ENCODE measurements at regions not wholly inside any gene's neighbourhood (a gene's known extent, or its start where the extent isn't known, plus 50 kb on each side); places are given as distances from the start of the nearest gene placed in this dataset.

- Histone ChIP-seq H3K27ac (ENCODE audit: low read depth, low read length) (no peak overlapping the region), H3K4me2 (ENCODE audit: low read length) (no peak overlapping the region), H3F3A (ENCODE audit: control insufficient read depth, insufficient read depth) (no peaks in the 10 kb centered on the region), H4K20me1 (ENCODE audit: control insufficient read depth, insufficient read depth, low read depth, low read length) (no peaks in the 10 kb centered on the region), H3K27me3 (ENCODE audit: control insufficient read depth, low read length) (no peaks in the 10 kb centered on the region), H3K4me1 (ENCODE audit: control insufficient read depth, low read length) (no peaks in the 10 kb centered on the region), H3K4me3 (ENCODE audit: low read length) (no peak overlapping the region), H3K9me3 (ENCODE audit: control insufficient read depth, insufficient read depth, low read length) (no peaks in the 10 kb centered on the region), H3K36me3 (ENCODE audit: control insufficient read depth, low read length) (no peaks in the 10 kb centered on the region), H3K79me2 (ENCODE audit: control insufficient read depth, low read length) (no peaks in the 10 kb centered on the region), H3K9me2 (replicated peaks; ENCODE audit: control insufficient read depth, low read length) (no peaks in the 10 kb centered on the region)
- no peak for TF ChIP-seq CTCF (IDR thresholded peaks at IDR 0.05; ENCODE audit: low read depth, low read length, poor library complexity, severe bottlenecking)
- TF ChIP-seq EZH2phosphoT487 (IDR thresholded peaks at IDR 0.05; ENCODE audit: borderline replicate concordance, low read length) = no peak
These were observed 263.5 kb downstream of the SPATA31D1 start for GRCh38 chr9:82252116-82252515.

- no peaks in the 10 kb centered on the region for H3K9me3 ChIP-seq (ENCODE audit: control insufficient read depth, insufficient read depth, low read length)
- no peak overlapping the region for H3K4me3 ChIP-seq (ENCODE audit: low read length)
- TF ChIP-seq CTCF (IDR thresholded peaks at IDR 0.05; ENCODE audit: low read depth, low read length, poor library complexity, severe bottlenecking) = no peak
- TF ChIP-seq EZH2phosphoT487 (IDR thresholded peaks at IDR 0.05; ENCODE audit: borderline replicate concordance, low read length) = no peak
- no peaks in the 10 kb centered on the region for H3K36me3 ChIP-seq (ENCODE audit: control insufficient read depth, low read length)
- H3K9me2 ChIP-seq (replicated peaks; ENCODE audit: control insufficient read depth, low read length) = no peaks in the 10 kb centered on the region
- H4K20me1 ChIP-seq (ENCODE audit: control insufficient read depth, insufficient read depth, low read depth, low read length) = no peaks in the 10 kb centered on the region
- no peaks in the 10 kb centered on the region for H3F3A ChIP-seq (ENCODE audit: control insufficient read depth, insufficient read depth)
- H3K27ac ChIP-seq (ENCODE audit: low read depth, low read length) = no peak overlapping the region
- H3K27me3 ChIP-seq (ENCODE audit: control insufficient read depth, low read length) = no peaks in the 10 kb centered on the region
- H3K4me1 ChIP-seq (ENCODE audit: control insufficient read depth, low read length) = no peaks in the 10 kb centered on the region
- no peaks in the 10 kb centered on the region for H3K79me2 ChIP-seq (ENCODE audit: control insufficient read depth, low read length)
- no peak overlapping the region for H3K4me2 ChIP-seq (ENCODE audit: low read length)
These were observed 266.2 kb downstream of the SPATA31D1 start for GRCh38 chr9:82254646-82255367.

- H3K27ac ChIP-seq (ENCODE audit: low read depth, low read length) = no peak overlapping the region
- H4K20me1 ChIP-seq (ENCODE audit: control insufficient read depth, insufficient read depth, low read depth, low read length) = no peaks in the 10 kb centered on the region
- no peaks in the 10 kb centered on the region for H3K4me1 ChIP-seq (ENCODE audit: control insufficient read depth, low read length)
- H3K9me3 ChIP-seq (ENCODE audit: control insufficient read depth, insufficient read depth, low read length) = no peaks in the 10 kb centered on the region
- H3K4me3 ChIP-seq (ENCODE audit: low read length) = no peak overlapping the region
- no peaks in the 10 kb centered on the region for H3K36me3 ChIP-seq (ENCODE audit: control insufficient read depth, low read length)
- TF ChIP-seq EZH2phosphoT487 (IDR thresholded peaks at IDR 0.05; ENCODE audit: borderline replicate concordance, low read length) = no peak
- TF ChIP-seq CTCF (IDR thresholded peaks at IDR 0.05; ENCODE audit: low read depth, low read length, poor library complexity, severe bottlenecking) = no peak
- H3K79me2 ChIP-seq (ENCODE audit: control insufficient read depth, low read length) = no peaks in the 10 kb centered on the region
- no peaks in the 10 kb centered on the region for H3K27me3 ChIP-seq (ENCODE audit: control insufficient read depth, low read length)
- no peaks in the 10 kb centered on the region for H3K9me2 ChIP-seq (replicated peaks; ENCODE audit: control insufficient read depth, low read length)
- H3K4me2 ChIP-seq (ENCODE audit: low read length) = no peak overlapping the region
- no peaks in the 10 kb centered on the region for H3F3A ChIP-seq (ENCODE audit: control insufficient read depth, insufficient read depth)
These were observed 267.1 kb downstream of the SPATA31D1 start for GRCh38 chr9:82255481-82256176.

All from DOHH2 (cell line).